ENCODE measurements at regions not wholly inside any gene's neighbourhood (a gene's known extent, or its start where the extent isn't known, plus 50 kb on each side); places are given as distances from the start of the nearest gene placed in this dataset.

- TF ChIP-seq CTCF (IDR thresholded peaks at IDR 0.05) (no peak), EZH2 (IDR thresholded peaks at IDR 0.05; ENCODE audit: borderline replicate concordance, insufficient read depth, low read depth, low read length, poor library complexity, severe bottlenecking) (no peak)
Measured at GRCh38 chr5:4907571-4907970, 232.6 kb upstream of the ADAMTS16 start.
